Activated CD4-positive, alpha-beta T cell treated with anti-CD3 and anti-CD28 coated beads for 1 hour (primary cell): ENCODE measurements at regions not wholly inside any gene's neighbourhood (a gene's known extent, or its start where the extent isn't known, plus 50 kb on each side); places are given as distances from the start of the nearest gene placed in this dataset.
"Not testable (repeated sequence)": the region's sequence is repeated elsewhere in the genome, so short reads cannot be mapped to it uniquely, and the experiment has no call there.

Source experiments
- DNase-seq: peaks from one replicate; pipeline ENCODE4 v3.0.0-alpha.2; 2020

DNA sequence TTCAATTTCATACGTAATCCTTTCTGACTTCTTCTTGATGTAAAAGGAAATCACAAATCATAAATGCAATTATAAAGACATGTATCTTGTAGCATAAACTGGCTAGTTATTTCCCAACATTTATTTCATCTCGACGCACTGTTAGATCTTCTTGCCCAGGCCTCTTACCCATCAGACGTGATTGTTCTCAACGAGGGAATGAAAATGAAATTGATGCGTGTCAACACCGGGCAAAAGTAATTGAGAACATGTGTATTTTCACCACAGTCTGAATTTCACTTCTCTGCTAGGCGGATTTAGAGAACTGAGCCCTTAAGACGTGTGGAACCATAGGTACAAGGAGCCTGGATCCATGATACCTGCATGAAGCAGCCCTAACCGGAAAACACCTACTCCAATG lies 519.7 kb downstream of the KCNT2 start:
- DNase-seq, result no peak

GRCh38 chr1:196078691-196079090 lies 529.5 kb downstream of the KCNT2 start:
- DNase-seq, result no peak

GRCh38 chr1:196075621-196076020 lies 532.6 kb downstream of the KCNT2 start:
- DNase-seq, result no peak

GRCh38 chr1:196074182-196074581 lies 534.1 kb downstream of the KCNT2 start:
- DNase-seq, result no peak

GRCh38 chr1:196071447-196071846 lies 536.8 kb downstream of the KCNT2 start:
- DNase-seq, result no peak

GRCh38 chr1:196070940-196071339 lies 537.3 kb downstream of the KCNT2 start:
- no peak for DNase-seq

DNA sequence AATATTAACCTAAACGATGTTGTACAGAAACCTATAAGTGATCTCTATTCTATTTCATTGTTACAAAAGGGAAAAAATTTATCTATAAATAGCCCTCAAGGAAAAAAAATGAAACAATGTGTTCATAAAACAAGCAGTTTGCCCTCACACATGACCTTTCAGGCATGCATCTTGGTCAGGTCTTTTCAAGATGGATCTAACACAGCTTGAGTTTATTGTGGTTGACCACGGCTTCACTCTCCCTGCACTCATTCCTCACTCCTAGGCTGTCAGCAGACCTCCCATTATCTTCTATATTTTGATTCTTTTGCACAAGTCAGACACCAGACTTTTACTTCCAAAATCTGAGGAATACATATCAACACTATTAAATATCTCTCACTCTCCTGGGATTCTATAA lies 544.3 kb downstream of the KCNT2 start:
- DNase-seq, result no peak

GRCh38 chr1:196063294-196063693 lies 544.9 kb downstream of the KCNT2 start:
- DNase-seq, result no peak

DNA sequence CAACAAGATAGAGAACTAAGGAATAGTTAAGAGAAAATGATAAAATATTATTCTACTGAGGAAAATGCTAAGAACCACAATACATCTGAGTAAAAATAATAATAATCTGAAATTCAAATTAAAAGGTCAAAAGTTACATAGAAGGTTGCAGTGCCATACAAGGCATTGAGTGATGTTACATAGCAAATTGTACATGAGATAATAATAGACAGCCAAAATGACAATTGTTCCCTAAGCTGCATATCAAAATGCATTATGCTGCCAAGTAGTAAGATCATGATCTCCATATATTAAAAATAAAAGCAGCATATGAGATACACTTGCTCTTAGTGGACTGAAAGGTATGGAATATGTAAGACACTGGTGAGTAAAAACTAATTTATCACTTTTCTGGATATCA lies 547.7 kb downstream of the KCNT2 start:
- no peak for DNase-seq

DNA sequence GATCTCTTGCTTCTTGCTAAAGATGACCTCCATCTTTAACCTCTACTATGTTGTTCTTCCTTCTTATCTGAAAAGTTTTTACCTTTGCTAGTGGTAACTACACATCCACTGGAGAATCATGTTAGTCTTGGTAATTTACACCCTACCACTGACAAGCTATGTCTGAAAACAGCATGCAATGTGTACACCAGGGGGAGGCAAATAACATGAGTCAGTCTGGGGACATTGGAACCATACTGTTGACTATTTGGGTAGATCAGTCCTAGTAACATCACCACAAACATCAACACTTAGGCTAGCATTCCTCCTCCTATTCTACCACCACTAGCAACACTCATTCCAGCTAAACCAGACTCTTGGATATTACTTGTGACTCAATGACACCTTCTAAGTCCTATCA lies 549.0 kb downstream of the KCNT2 start:
- DNase-seq, result no peak

GRCh38 chr1:196056966-196057365 lies 551.3 kb downstream of the KCNT2 start:
- no peak for DNase-seq

GRCh38 chr1:196049407-196049806 lies 558.8 kb downstream of the KCNT2 start:
- no peak for DNase-seq

- no peak for DNase-seq
Measured at GRCh38 chr1:196043268-196043667, 565.0 kb downstream of the KCNT2 start.

DNA sequence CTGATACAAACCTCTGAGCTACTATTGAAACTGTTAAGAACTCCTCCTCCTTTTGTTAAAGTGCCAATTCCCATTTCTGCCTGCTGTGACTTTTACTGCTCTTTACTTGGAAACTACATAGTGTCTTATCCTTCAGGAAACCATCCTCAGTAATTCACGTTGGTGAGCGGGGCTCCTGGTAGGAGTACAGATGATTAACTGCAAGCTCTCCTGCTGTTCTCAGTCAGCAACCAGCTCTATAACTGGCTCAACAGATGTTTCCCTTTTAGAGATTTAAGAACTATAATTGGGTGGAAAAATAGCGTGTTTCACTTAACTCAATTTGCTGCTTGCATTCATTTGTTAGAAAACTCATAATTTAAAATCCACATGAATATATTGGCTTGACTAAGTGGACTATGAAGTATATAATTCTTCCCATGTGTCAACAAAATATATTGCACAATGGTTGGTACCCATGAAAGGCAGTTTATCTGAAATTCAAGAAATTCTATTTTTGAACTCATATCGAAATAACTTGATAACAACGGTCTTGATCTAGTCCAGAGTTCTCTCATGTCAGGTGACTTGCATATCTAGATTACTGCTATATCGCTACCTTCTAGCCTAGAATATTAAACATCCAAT lies 574.0 kb downstream of the KCNT2 start:
- DNase-seq, result no peak

GRCh38 chr1:196031387-196031786 lies 576.9 kb downstream of the KCNT2 start:
- not testable (repeated sequence) for DNase-seq

DNA sequence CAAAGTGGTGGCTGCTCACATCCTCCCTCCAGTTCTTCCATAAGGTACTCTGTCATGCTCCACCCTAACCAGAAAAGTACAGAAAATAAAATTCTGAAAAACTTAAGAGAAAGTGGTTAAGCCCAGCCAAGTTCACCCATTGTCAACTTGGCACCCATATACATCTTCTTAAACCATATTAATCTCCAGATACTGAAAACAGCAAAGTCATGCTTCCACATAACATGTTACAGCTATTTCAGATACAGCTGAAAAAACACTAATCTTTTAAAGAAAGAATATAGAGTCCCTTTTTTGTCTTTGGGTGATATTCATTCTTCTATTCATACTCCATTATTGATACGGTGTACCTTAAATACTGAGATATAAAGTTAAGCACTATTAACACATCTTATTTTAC lies 577.8 kb downstream of the KCNT2 start:
- no peak for DNase-seq

- DNase-seq, result no peak
Measured at GRCh38 chr1:196029410-196029809, 578.8 kb downstream of the KCNT2 start.

DNA sequence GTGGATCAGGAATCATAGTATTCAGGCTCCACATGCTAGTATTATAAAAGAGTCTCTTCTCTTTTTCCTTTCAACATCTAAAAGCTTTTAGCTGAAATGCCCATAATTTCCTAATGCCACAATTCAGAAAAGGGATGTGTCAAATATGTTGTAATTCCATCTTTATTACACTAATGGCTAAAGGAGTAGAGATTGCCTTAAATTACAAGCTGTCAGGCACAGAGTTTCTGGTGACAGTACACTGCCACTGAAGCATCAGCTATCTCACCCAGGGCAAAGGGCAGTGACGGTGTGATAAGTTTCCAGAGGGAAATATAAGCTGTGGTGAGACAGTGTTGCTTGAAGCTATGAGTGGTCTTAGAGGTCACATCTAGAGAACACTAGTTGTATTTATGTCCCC lies 581.1 kb downstream of the KCNT2 start:
- DNase-seq, result no peak

DNA sequence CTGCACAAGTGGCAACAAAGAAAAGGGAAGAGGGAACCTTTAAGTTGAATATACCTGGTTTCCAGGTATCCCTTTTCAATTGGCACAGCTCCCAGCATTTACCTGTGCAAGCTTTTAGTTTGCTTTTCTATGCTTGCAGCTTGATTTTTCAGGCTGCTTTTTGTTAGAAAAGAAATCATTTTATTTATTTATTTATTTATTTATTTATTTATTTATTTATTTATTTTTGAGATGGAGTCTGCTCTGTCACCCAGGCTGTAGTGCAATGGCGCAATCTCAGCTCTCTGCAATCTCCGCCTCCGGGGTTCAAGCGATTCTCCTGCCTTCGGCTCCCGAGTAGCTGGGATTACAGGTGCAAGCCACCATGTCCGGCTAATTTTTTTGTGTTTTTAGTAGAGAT lies 587.1 kb downstream of the KCNT2 start:
- not testable (repeated sequence) for DNase-seq

DNA sequence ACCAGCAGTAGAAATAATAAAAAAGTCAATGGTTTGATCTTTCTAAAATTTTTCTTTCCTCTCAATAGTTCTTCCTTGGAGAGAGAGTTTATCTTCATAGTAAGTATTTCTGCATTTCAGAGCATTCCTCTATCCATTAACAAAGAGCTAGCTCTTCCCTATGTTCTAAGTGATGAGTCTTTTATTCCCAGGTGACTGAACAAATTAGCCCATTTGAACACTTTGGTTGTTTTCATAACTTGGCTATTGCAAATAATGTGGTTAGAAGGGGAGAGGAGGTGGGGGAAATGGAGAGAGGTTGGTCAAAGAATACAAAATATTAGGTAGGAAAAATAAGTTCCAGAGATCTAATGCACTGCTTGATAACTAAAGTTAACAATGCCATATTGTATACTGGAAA lies 598.9 kb downstream of the KCNT2 start:
- no peak for DNase-seq

- no peak for DNase-seq
Measured at GRCh38 chr1:196007763-196008162, 600.5 kb downstream of the KCNT2 start.

GRCh38 chr1:196005426-196005825 lies 602.8 kb downstream of the KCNT2 start:
- DNase-seq, result no peak

DNA sequence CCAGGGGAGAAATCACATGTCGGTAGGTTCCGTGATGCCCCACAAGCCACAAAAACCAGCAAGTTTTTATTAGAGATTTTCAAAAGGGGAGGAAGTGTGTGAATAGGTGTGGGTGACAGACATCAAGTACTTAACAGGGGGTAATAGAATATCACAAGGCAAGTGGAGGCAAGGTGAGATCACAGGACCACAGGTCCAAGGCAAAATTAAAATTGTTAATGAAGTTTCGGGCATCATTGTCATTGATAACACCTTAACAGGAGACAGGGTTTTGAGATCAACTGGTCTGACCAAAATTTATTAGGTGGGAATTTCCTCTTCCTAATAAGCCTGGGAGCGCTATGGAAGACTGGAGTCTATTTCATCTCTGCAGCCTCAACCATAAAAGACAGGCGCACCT lies 603.9 kb downstream of the KCNT2 start:
- not testable (repeated sequence) for DNase-seq

DNA sequence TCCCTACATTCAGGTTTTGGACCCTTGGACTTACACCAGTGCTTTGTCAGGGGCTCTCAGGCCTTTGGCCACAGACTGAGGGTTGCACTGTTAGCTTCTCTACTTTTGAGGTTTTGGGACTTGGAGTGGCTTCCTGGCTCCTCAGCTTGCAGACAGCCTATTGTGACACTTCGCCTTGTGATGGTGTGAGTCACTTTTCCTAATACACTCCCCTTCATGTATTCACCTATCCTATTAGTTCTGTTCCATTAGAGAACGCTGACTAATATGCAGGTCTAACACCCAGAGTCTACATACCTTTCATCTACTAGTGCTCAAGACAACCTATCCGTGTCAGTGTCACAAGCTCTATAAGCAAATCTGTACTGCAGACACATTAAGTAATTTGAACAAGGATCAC lies 605.3 kb downstream of the KCNT2 start:
- DNase-seq, result no peak

- DNase-seq, result not testable (repeated sequence)
Measured at GRCh38 chr1:196002296-196002695, 605.9 kb downstream of the KCNT2 start.

GRCh38 chr1:196001188-196001587 lies 607.1 kb downstream of the KCNT2 start:
- no peak for DNase-seq
